ENCODE measurements at regions not wholly inside any gene's neighbourhood (a gene's known extent, or its start where the extent isn't known, plus 50 kb on each side); places are given as distances from the start of the nearest gene placed in this dataset.

DNA sequence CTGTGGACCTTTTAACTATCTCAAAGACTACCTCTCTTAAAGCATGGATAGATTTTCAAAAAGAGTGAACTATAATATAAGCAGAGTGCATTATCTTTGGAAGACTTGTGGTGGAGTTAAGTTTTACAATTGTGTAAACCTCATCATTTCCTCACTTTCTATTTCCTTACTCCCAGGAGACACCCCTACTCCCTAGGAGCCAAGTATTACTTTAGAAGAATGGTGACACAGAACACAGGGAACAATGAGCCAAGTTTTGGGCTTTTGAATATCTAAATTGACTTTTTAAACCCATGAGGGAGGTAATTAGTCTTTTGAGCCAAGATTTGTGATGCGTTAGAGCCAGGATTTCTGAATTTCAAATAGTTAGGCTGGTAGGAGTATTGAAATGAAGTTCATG is 78.9 kb upstream of the UNC5C start:
- TF ChIP-seq, protein P1, sequence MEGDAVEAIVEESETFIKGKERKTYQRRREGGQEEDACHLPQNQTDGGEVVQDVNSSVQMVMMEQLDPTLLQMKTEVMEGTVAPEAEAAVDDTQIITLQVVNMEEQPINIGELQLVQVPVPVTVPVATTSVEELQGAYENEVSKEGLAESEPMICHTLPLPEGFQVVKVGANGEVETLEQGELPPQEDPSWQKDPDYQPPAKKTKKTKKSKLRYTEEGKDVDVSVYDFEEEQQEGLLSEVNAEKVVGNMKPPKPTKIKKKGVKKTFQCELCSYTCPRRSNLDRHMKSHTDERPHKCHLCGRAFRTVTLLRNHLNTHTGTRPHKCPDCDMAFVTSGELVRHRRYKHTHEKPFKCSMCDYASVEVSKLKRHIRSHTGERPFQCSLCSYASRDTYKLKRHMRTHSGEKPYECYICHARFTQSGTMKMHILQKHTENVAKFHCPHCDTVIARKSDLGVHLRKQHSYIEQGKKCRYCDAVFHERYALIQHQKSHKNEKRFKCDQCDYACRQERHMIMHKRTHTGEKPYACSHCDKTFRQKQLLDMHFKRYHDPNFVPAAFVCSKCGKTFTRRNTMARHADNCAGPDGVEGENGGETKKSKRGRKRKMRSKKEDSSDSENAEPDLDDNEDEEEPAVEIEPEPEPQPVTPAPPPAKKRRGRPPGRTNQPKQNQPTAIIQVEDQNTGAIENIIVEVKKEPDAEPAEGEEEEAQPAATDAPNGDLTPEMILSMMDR (IDR thresholded peaks at IDR 0.05), result no peak
- TF ChIP-seq EZH2 (IDR thresholded peaks at IDR 0.05), result no peak
